PC-3 (cell line): ENCODE measurements at regions not wholly inside any gene's neighbourhood (a gene's known extent, or its start where the extent isn't known, plus 50 kb on each side); places are given as distances from the start of the nearest gene placed in this dataset.

ENCODE experiments used
- ATAC-seq: fragments of 200-7000 bp; cut with Tn5 transposase; 2 replicates; pipeline ENCODE4 v1.9.1; 2020; ENCODE audit warnings: mild to moderate bottlenecking, moderate library complexity
- BruUV-seq: library from RNA; stranded (reverse); fragments of 400-500 nt; replicated peaks from 2 replicates; lab custom pipeline; 2021; lab: Mats Ljungman, UMichigan
- CTCF ChIA-PET: fragments of 300-600 bp; sonication (Branson Sonifier 250); formaldehyde crosslinking; loops from one replicate; lab custom pipeline; 2022; ENCODE audit warnings: antibody characterized with exemption; lab: Charles Lee
- POLR2A ChIA-PET: fragments of 300-600 bp; sonication (Branson Sonifier 250); formaldehyde crosslinking; loops from one replicate; lab custom pipeline; 2022; ENCODE audit warnings: antibody characterized with exemption; ENCODE audit not compliant: unreplicated experiment; lab: Charles Lee
- DNase-seq: peaks from one replicate; pipeline ENCODE4 v3.0.0-alpha.2; 2015
- H2AFZ ChIP-seq: fragments of 300-600 bp; sonication (generic); 2 replicates; pipeline ENCODE4 v1.6.0; 2016; ENCODE audit warnings: antibody characterized with exemption, low read length
- H3F3A ChIP-seq: fragments of 300-600 bp; sonication (generic); one replicate; pipeline ENCODE4 v1.6.0; 2017; ENCODE audit warnings: antibody characterized with exemption, low read length, control low read depth, mild to moderate bottlenecking; ENCODE audit not compliant: unreplicated experiment
- H3K27ac ChIP-seq: fragments of 300-600 bp; sonication (generic); 2 replicates; pipeline ENCODE4 v1.5.1; 2016; ENCODE audit warnings: mild to moderate bottlenecking, low read length
- H3K27me3 ChIP-seq: fragments of 300-600 bp; sonication (generic); 2 replicates; pipeline ENCODE4 v1.6.1; 2016; ENCODE audit warnings: low read length, mixed read lengths
- H3K36me3 ChIP-seq: fragments of 300-600 bp; sonication (generic); 2 replicates; pipeline ENCODE4 v1.6.1; 2016; ENCODE audit warnings: low read depth, mixed run types, low read length, mixed read lengths
- H3K4me1 ChIP-seq: fragments of 300-600 bp; sonication (generic); 2 replicates; pipeline ENCODE4 v1.5.1; 2016; ENCODE audit warnings: low read length; ENCODE audit not compliant: insufficient read depth
- H3K4me2 ChIP-seq: fragments of 300-600 bp; sonication (generic); 2 replicates; pipeline ENCODE4 v1.6.0; 2016; ENCODE audit warnings: low read length
- H3K4me3 ChIP-seq: fragments of 300-600 bp; sonication (generic); 2 replicates; pipeline ENCODE4 v1.5.1; 2016; ENCODE audit warnings: mild to moderate bottlenecking, low read length, mixed read lengths
- H3K79me2 ChIP-seq: fragments of 300-600 bp; sonication (generic); 2 replicates; pipeline ENCODE4 v1.6.1; 2017; ENCODE audit warnings: low read length, mixed read lengths
- H3K9ac ChIP-seq: fragments of 300-600 bp; sonication (generic); 2 replicates; pipeline ENCODE4 v1.6.0; 2016; ENCODE audit warnings: mild to moderate bottlenecking, low read length
- H3K9me2 ChIP-seq: fragments of 300-600 bp; sonication (generic); replicated peaks from 2 replicates; pipeline ENCODE4 v1.6.1; 2016; ENCODE audit warnings: mixed run types, low read length, mixed read lengths
- H3K9me3 ChIP-seq: fragments of 300-600 bp; sonication (generic); 2 replicates; pipeline ENCODE4 v1.6.1; 2016; ENCODE audit warnings: low read length, mixed read lengths
- H4K20me1 ChIP-seq: fragments of 300-600 bp; sonication (generic); 2 replicates; pipeline ENCODE4 v1.6.1; 2016; ENCODE audit warnings: low read length, mixed read lengths
- CTCF ChIP-seq: fragments of 300-600 bp; sonication (generic); conservative IDR thresholded peaks from 2 replicates; pipeline ENCODE4 v1.5.1; 2017; ENCODE audit warnings: antibody characterized with exemption, low read depth, mild to moderate bottlenecking, low read length
- EZH2 ChIP-seq: fragments of 300-600 bp; sonication (generic); IDR thresholded peaks from one replicate; pipeline ENCODE4 v1.6.1; 2017; ENCODE audit warnings: antibody characterized with exemption, mild to moderate bottlenecking, low read length; ENCODE audit not compliant: unreplicated experiment
- EZH2phosphoT487 ChIP-seq: fragments of 300-600 bp; sonication (generic); IDR thresholded peaks from 2 replicates; pipeline ENCODE4 v1.6.1; 2018; ENCODE audit warnings: mild to moderate bottlenecking, antibody characterized with exemption, low read length, borderline replicate concordance
- intact Hi-C: fragments of 100-400 bp; cut with micrococcal nuclease; formaldehyde crosslinking; loops from 2 replicates; pipeline ENCODE4 v1.9.0; 2023

- no peak overlapping the region for H3K27ac ChIP-seq
- H3K9ac ChIP-seq: no peak overlapping the region
- ChIA-PET CTCF (no interaction called here), POLR2A (no interaction called here)
- no peaks in the 10 kb centered on the region for H3K9me3 ChIP-seq
- H3F3A ChIP-seq: no peaks in the 10 kb centered on the region
- no peaks in the 10 kb centered on the region for H3K36me3 ChIP-seq
- no peak overlapping the region for H2AFZ ChIP-seq
- H4K20me1 ChIP-seq: no peaks in the 10 kb centered on the region
- no peak for TF ChIP-seq CTCF
- no peak for TF ChIP-seq EZH2
- no TSS peak for BruUV-seq
- no peak overlapping the region for H3K4me2 ChIP-seq
- no peaks in the 10 kb centered on the region for H3K4me1 ChIP-seq
- no peaks in the 10 kb centered on the region for H3K27me3 ChIP-seq
- ATAC-seq: no peak
- H3K9me2 ChIP-seq: no peaks in the 10 kb centered on the region
- intact Hi-C loops: no loop called here
- no peak overlapping the region for H3K4me3 ChIP-seq
- peak; percentile 10 for DNase-seq
- H3K79me2 ChIP-seq: no peaks in the 10 kb centered on the region
These were observed 530.9 kb upstream of the POM121L12 start for GRCh38 chr7:52504561-52504960.

GRCh38 chr7:52502281-52502680 lies 533.2 kb upstream of the POM121L12 start:
- H3K9ac ChIP-seq: no peak overlapping the region
- no peaks in the 10 kb centered on the region for H3K9me3 ChIP-seq
- H3K4me2 ChIP-seq: no peak overlapping the region
- no peak overlapping the region for H2AFZ ChIP-seq
- no peaks in the 10 kb centered on the region for H3K79me2 ChIP-seq
- no peaks in the 10 kb centered on the region for H3K9me2 ChIP-seq
- intact Hi-C loops: no loop called here
- H3K27me3 ChIP-seq: no peaks in the 10 kb centered on the region
- H3K4me1 ChIP-seq: no peaks in the 10 kb centered on the region
- H3K4me3 ChIP-seq: no peak overlapping the region
- TF ChIP-seq EZH2phosphoT487 (no peak), CTCF (no peak), EZH2 (no peak)
- POLR2A ChIA-PET: no interaction called here
- CTCF ChIA-PET: no interaction called here
- no TSS peak for BruUV-seq
- no peaks in the 10 kb centered on the region for H4K20me1 ChIP-seq
- no peak for ATAC-seq
- DNase-seq: no peak
- H3K36me3 ChIP-seq: no peaks in the 10 kb centered on the region
- no peak overlapping the region for H3K27ac ChIP-seq
- H3F3A ChIP-seq: no peaks in the 10 kb centered on the region

- Histone ChIP-seq H3K9me2 (no peaks in the 10 kb centered on the region), H3K27me3 (no peaks in the 10 kb centered on the region), H2AFZ (no peak overlapping the region), H3F3A (no peaks in the 10 kb centered on the region), H3K4me1 (no peaks in the 10 kb centered on the region), H4K20me1 (no peaks in the 10 kb centered on the region), H3K36me3 (no peaks in the 10 kb centered on the region), H3K4me2 (no peak overlapping the region), H3K9ac (no peak overlapping the region), H3K9me3 (no peaks in the 10 kb centered on the region), H3K79me2 (no peaks in the 10 kb centered on the region), H3K27ac (no peak overlapping the region), H3K4me3 (no peak overlapping the region)
- no peak for ATAC-seq
- BruUV-seq: no TSS peak
- TF ChIP-seq EZH2: no peak
- no peak for DNase-seq
- POLR2A ChIA-PET: no interaction called here
- intact Hi-C loops: no loop called here
- CTCF ChIA-PET: no interaction called here
These were observed 533.7 kb upstream of the POM121L12 start for GRCh38 chr7:52501696-52502095.
